ENCODE measurements at regions not wholly inside any gene's neighbourhood (a gene's known extent, or its start where the extent isn't known, plus 50 kb on each side); places are given as distances from the start of the nearest gene placed in this dataset.

DNA sequence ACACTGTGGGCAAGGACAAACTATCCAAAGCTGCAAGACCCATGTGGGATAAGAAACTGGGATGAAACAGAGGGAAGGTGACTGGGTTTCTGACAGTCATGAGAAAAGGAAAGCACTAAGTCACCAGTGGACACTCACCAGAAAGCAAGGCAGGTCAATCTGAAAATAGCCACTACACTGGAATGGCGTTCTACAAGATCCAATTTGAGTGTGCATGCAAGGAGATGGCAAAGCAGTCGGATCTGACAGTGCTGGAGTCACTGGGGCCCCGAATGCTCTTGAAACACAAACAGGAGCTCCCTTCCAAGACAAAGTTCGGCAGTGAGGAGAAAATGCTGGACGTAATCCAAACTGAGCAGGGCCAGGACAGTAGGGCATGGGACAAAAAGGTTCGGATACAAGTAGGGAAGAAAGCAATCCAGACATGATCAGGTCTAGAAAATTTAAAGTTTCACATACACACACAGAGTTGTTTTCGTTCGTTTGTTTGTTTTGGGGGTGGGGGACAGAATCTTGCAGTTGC is 95.5 kb downstream of the EOMES start:
- TF ChIP-seq, protein P1, sequence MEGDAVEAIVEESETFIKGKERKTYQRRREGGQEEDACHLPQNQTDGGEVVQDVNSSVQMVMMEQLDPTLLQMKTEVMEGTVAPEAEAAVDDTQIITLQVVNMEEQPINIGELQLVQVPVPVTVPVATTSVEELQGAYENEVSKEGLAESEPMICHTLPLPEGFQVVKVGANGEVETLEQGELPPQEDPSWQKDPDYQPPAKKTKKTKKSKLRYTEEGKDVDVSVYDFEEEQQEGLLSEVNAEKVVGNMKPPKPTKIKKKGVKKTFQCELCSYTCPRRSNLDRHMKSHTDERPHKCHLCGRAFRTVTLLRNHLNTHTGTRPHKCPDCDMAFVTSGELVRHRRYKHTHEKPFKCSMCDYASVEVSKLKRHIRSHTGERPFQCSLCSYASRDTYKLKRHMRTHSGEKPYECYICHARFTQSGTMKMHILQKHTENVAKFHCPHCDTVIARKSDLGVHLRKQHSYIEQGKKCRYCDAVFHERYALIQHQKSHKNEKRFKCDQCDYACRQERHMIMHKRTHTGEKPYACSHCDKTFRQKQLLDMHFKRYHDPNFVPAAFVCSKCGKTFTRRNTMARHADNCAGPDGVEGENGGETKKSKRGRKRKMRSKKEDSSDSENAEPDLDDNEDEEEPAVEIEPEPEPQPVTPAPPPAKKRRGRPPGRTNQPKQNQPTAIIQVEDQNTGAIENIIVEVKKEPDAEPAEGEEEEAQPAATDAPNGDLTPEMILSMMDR (IDR thresholded peaks at IDR 0.05) = no peak
- no peak for TF ChIP-seq POLR2A (IDR thresholded peaks at IDR 0.05)

Measured in heart left ventricle (tissue), 13 donors.